Keratinocyte (primary cell): ENCODE measurements at regions not wholly inside any gene's neighbourhood (a gene's known extent, or its start where the extent isn't known, plus 50 kb on each side); places are given as distances from the start of the nearest gene placed in this dataset.

Source experiments
- DNase-seq: peaks from one replicate; pipeline ENCODE4 v3.0.0-alpha.2; 2011; ENCODE audit warnings: low read depth, missing footprints, low spot score
- FAIRE-seq: peaks from 2 replicates; lab custom pipeline; 2011; peaks lifted over from hg19 to GRCh38; lab: Jason Lieb, UNC
- H2AFZ ChIP-seq: 2 replicates; pipeline ENCODE4 v1.6.0; 2012; ENCODE audit warnings: low read length, control low read depth, inconsistent platforms; ENCODE audit not compliant: control insufficient read depth
- H3K27ac ChIP-seq: 2 replicates; pipeline ENCODE4 v1.5.1; 2011; ENCODE audit warnings: low read length; ENCODE audit not compliant: control insufficient read depth, insufficient read depth
- H3K27me3 ChIP-seq: 3 replicates; pipeline ENCODE4 v1.6.0; 2011; ENCODE audit warnings: low read length; ENCODE audit not compliant: control insufficient read depth, insufficient read depth; ENCODE audit errors: extremely low read depth
- H3K36me3 ChIP-seq, 2 experiments: 2 replicates in 1 of 2; 3 replicates in 1 of 2; pipeline ENCODE4 v1.5.1; 2011; ENCODE audit warnings: low read length in 2 of 2, mild to moderate bottlenecking in 1 of 2; ENCODE audit not compliant: control insufficient read depth in 2 of 2, insufficient read depth in 2 of 2; ENCODE audit errors: extremely low read depth in 1 of 2
- H3K4me1 ChIP-seq: 3 replicates; pipeline ENCODE4 v1.5.1; 2011; ENCODE audit warnings: low read length; ENCODE audit not compliant: control insufficient read depth, insufficient read depth; ENCODE audit errors: extremely low read depth
- H3K4me2 ChIP-seq: 3 replicates; pipeline ENCODE4 v1.6.0; 2011; ENCODE audit warnings: low read depth, low read length; ENCODE audit not compliant: control insufficient read depth, insufficient read depth; ENCODE audit errors: extremely low read depth
- H3K4me3 ChIP-seq, 3 experiments: fragments of 200-600 bp in 1 of 3; sonication (generic) in 1 of 3; 2 replicates in 2 of 3; 3 replicates in 1 of 3; pipeline ENCODE4 v1.5.1; 2011 to 2016; ENCODE audit warnings: low read length in 3 of 3, mild to moderate bottlenecking in 3 of 3, control low read depth in 2 of 3, inconsistent platforms in 1 of 3, low read depth in 1 of 3, mixed read lengths in 1 of 3, mixed run types in 1 of 3, moderate library complexity in 1 of 3; ENCODE audit not compliant: control insufficient read depth in 2 of 3, insufficient read depth in 2 of 3; ENCODE audit errors: extremely low read depth in 1 of 3
- H3K79me2 ChIP-seq: 2 replicates; pipeline ENCODE4 v1.6.0; 2012; ENCODE audit warnings: low read length; ENCODE audit not compliant: control insufficient read depth, insufficient read depth
- H3K9ac ChIP-seq: 3 replicates; pipeline ENCODE4 v1.6.0; 2011; ENCODE audit warnings: low read length; ENCODE audit not compliant: control insufficient read depth, insufficient read depth; ENCODE audit errors: extremely low read depth
- H3K9me1 ChIP-seq: 3 replicates; pipeline ENCODE4 v1.6.0; 2011; ENCODE audit warnings: low read length; ENCODE audit not compliant: control insufficient read depth, insufficient read depth; ENCODE audit errors: extremely low read depth
- H3K9me3 ChIP-seq: 2 replicates; pipeline ENCODE4 v1.5.1; 2012; ENCODE audit warnings: low read depth, low read length; ENCODE audit not compliant: control insufficient read depth
- H4K20me1 ChIP-seq: 3 replicates; pipeline ENCODE4 v1.6.0; 2011; ENCODE audit warnings: low read length; ENCODE audit not compliant: control insufficient read depth, insufficient read depth; ENCODE audit errors: extremely low read depth
- EZH2 ChIP-seq: IDR thresholded peaks from one replicate; pipeline ENCODE4 v1.6.1; 2012; ENCODE audit warnings: inconsistent platforms, mild to moderate bottlenecking, low read length, moderate library complexity
- dilution Hi-C: fragments of 300-500 bp; cut with MboI; formaldehyde crosslinking; loops from one replicate; pipeline ENCODE4 v1.7.0; 2020; ENCODE audit warnings: low sequenced_read_pairs; ENCODE audit not compliant: extremely low pct_ligation_motif_present
- TF ChIP-seq, protein P1 (sequence below), 3 experiments: IDR thresholded peaks in 1 of 3; conservative IDR thresholded peaks in 1 of 3; optimal IDR thresholded peaks in 1 of 3; 2 replicates in 2 of 3; 3 replicates in 1 of 3; pipeline versions ENCODE3 to v1.5.1; 2011; ENCODE audit warnings: low read length in 3 of 3, mild to moderate bottlenecking in 3 of 3, moderate library complexity in 2 of 3, control low read depth in 1 of 3, inconsistent platforms in 1 of 3; ENCODE audit not compliant: insufficient read depth in 2 of 3; ENCODE audit errors: extremely low read depth in 1 of 3

DNA sequence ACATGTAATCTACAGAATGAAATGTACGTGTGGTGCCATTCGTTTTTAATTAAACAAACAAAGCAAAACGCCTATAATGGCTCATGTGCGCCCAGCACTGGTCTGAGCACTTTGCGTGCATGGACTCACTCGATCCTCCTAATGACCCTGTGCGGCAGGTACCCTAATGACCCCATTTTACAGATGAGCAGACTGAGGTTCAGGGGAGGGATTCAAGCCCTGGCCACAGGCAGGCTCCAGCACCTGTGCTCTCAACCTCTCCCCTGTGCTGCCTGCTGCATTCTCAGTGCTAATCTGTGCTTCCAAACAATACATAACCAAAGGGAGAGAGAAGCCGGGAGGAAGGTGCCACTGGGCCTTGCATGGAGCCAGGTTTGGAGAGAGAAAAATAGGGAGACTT is 124.2 kb upstream of the ZBTB40 start:
- peaks cover 3% of the 10 kb centered on the region for H3K27me3 ChIP-seq
- H3K27ac ChIP-seq = no peak overlapping the region
- TF ChIP-seq EZH2 = no peak
- TF ChIP-seq, protein P1, sequence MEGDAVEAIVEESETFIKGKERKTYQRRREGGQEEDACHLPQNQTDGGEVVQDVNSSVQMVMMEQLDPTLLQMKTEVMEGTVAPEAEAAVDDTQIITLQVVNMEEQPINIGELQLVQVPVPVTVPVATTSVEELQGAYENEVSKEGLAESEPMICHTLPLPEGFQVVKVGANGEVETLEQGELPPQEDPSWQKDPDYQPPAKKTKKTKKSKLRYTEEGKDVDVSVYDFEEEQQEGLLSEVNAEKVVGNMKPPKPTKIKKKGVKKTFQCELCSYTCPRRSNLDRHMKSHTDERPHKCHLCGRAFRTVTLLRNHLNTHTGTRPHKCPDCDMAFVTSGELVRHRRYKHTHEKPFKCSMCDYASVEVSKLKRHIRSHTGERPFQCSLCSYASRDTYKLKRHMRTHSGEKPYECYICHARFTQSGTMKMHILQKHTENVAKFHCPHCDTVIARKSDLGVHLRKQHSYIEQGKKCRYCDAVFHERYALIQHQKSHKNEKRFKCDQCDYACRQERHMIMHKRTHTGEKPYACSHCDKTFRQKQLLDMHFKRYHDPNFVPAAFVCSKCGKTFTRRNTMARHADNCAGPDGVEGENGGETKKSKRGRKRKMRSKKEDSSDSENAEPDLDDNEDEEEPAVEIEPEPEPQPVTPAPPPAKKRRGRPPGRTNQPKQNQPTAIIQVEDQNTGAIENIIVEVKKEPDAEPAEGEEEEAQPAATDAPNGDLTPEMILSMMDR (optimal IDR thresholded peaks at IDR 0.05 in 1 of 3, IDR thresholded peaks at IDR 0.05 in 1 of 3, conservative IDR thresholded peaks at IDR 0.05 in 1 of 3; ENCODE audit: extremely low read depth in 1 of 3, insufficient read depth in 2 of 3, low read length in 3 of 3) = no peak
- no peaks in the 10 kb centered on the region for H3K79me2 ChIP-seq
- dilution Hi-C loops = no loop called here
- H3K9me1 ChIP-seq = no peaks in the 10 kb centered on the region
- H3K9ac ChIP-seq = no peak overlapping the region
- no peak overlapping the region for H3K4me2 ChIP-seq
- DNase-seq (no peak), FAIRE-seq (no peak)
- no peaks in the 10 kb centered on the region for H3K36me3 ChIP-seq
- no peaks in the 10 kb centered on the region for H3K4me1 ChIP-seq
- no peak overlapping the region for H3K4me3 ChIP-seq
- H4K20me1 ChIP-seq = no peaks in the 10 kb centered on the region
- H2AFZ ChIP-seq = no peak overlapping the region
- H3K9me3 ChIP-seq = no peaks in the 10 kb centered on the region

DNA sequence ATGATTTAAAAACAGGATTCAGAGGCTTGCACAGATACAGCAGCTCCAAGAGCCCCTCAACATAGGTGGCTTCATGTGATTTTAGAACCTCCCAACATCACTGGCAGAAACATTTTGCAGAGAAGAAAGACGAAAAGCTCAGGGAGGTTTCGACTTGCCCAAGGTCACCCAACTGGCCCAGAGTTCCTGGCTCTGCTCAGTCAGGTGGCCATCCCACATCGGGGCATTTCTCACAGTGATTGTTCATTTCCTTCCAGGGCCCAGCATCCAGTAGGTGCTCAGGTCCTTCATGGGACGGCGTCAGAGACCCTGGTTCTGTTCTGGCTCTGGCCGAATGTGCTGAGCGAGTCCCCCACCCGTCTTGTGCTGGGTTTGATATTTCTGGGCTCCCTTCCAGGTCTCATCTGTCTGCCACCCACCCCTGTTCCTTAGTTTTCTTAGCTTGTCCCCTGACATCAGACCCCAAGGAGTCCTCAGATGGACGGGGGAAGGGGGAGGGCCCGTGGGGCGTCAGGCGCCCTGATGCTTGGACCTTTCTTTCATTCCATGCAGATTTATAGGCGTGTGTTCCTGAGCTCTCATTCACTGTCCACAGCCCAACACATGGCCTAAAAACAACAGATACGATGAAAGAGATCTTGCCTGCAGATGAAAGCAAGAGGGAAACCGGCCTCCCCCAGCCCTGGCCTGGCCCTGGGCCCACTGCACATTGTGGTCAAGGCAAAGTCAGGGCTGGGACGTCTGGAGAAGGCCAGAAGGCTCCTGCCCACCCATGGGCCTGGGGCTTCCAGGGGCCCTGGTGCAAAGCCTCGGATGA is 123.1 kb upstream of the ZBTB40 start:
- FAIRE-seq (no peak), DNase-seq (no peak)
- Histone ChIP-seq H3K27me3 (peaks cover 3% of the 10 kb centered on the region), H3K9me1 (no peaks in the 10 kb centered on the region), H3K9ac (no peak overlapping the region), H3K79me2 (no peaks in the 10 kb centered on the region), H3K4me1 (no peaks in the 10 kb centered on the region), H3K27ac (no peak overlapping the region), H4K20me1 (no peaks in the 10 kb centered on the region), H2AFZ (no peak overlapping the region), H3K4me3 (no peak overlapping the region), H3K4me2 (no peak overlapping the region), H3K36me3 (no peaks in the 10 kb centered on the region), H3K9me3 (no peaks in the 10 kb centered on the region)
- no peak for TF ChIP-seq EZH2
- TF ChIP-seq, protein P1 (optimal IDR thresholded peaks at IDR 0.05 in 1 of 3, IDR thresholded peaks at IDR 0.05 in 1 of 3, conservative IDR thresholded peaks at IDR 0.05 in 1 of 3; ENCODE audit: extremely low read depth in 1 of 3, insufficient read depth in 2 of 3, low read length in 3 of 3) = no peak
- dilution Hi-C loops = no loop called here
